Stimulated activated CD4-positive, alpha-beta T cell treated with anti-CD3 and anti-CD28 coated beads, TNF-alpha, amount 100 ng/mL, for 24 hours (primary cell): ENCODE measurements at regions not wholly inside any gene's neighbourhood (a gene's known extent, or its start where the extent isn't known, plus 50 kb on each side); places are given as distances from the start of the nearest gene placed in this dataset.

Source experiments
- DNase-seq, 3 experiments: peaks; one replicate each; pipeline ENCODE4 v3.0.0-alpha.2; 2020; ENCODE audit warnings: low read depth in 3 of 3

GRCh38 chr11:13869398-13869886 lies 93.1 kb upstream of the SPON1 start:
- DNase-seq, result no peak

DNA sequence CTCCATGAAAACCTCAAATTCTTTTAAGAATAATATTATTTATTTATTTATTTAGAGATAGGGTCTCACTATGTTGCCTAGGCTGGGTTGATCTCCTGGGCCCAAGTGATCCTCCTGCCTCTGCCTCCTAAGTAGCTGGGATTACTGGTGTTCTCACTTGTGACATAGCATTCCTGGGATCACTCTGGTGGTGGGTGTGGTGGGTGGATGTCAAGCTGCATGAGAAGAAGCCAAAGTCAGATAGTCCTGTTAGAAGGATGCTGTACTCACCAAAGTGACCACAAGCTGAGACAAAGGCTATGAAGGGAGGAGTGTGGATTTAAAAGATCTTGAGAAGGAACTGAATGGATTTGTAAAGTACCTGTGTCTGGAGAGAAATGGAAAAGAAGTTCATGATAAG lies 87.9 kb upstream of the SPON1 start:
- no peak for DNase-seq

DNA sequence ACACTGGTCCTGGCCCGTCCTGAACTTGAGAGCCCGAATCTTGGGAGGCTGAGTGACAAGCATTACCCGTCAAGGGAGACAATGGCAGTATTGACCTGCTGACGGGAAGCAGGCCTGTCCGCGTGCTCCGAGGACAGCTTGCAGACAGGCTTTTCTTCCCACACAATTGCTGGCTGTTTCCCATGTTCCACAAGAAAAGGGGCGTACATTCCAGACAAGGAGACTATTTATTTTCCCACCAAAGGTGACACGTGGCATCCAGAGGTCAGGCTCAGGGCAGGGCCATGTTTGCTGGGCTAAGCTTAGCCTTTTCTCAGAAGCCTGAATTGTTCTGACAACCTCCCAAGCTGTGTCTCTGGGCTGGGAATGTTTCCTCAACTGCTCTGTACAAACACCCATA lies 86.9 kb upstream of the SPON1 start:
- no peak for DNase-seq

DNA sequence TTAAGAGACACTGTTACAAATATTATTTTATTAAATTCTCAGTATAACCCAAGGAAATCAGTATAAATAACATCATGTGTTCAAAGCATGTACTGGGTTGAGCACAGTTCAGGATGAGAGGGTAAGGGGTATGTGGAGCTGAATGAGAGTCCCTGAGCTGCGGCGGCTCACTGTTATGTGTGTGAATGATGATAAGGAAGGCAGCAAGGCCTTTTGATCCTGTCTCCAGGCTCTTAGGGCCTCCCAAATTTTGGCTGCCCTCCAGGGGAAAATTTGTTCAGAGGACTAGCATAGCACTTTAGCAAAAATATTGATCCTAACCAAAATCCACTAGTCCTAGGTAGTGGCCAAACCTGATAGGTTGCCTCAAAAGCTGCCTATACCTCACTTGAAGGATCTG lies 86.1 kb upstream of the SPON1 start:
- no peak for DNase-seq

GRCh38 chr11:13878077-13878476 lies 84.4 kb upstream of the SPON1 start:
- no peak for DNase-seq

GRCh38 chr11:13880634-13881033 lies 81.9 kb upstream of the SPON1 start:
- DNase-seq, result no peak

DNA sequence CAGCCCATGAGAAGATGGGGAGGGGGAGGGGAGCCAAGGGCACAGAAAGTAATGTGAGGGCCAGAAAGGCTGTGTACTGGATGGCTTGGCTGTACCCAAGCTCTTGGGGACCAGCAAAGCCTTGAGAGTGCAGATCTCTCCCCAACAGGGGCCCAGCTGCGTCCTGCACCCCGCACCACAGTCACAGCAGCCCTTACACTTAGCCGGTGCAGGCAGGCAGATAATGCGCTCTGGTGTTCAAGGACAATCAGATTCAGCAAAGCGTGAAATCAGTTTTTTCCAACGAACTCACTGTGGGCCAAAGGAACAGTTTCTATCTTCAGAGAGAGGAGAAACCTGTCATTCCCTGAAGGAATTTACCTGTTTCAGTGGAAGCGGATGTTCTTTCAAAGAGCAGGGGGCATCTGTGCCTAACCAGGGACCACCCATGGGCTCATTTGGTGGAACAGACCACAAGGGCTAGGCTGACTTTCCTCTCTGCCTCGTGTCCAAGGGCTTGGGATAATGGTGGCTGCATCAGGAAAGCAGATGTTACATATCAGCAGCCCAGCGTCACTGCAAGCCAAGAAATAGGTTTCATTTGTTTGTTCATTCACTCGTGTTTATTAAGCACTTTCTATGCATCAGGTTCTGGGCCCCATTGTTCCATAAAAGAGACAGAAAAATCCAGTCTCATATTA lies 81.2 kb upstream of the SPON1 start:
- DNase-seq, result no peak

DNA sequence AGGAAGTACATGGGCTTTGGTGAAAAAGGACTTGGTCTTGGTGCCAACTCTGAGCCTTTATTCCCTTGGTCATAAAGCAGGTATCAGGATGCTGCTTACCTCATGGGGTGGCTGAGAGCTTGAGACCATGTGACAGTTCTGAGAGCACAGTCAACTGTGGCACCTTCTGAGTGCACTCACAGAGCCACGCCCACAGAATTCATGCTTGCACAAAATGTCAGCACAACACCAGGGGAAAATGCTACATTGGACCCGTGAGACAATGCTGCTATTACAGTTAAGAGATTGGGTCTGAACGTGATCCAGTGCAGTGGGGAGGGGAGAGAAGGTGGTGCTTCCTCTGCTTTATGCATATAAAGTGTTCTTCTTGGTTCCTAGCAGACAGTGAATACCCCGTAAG lies 79.5 kb upstream of the SPON1 start:
- no peak for DNase-seq

DNA sequence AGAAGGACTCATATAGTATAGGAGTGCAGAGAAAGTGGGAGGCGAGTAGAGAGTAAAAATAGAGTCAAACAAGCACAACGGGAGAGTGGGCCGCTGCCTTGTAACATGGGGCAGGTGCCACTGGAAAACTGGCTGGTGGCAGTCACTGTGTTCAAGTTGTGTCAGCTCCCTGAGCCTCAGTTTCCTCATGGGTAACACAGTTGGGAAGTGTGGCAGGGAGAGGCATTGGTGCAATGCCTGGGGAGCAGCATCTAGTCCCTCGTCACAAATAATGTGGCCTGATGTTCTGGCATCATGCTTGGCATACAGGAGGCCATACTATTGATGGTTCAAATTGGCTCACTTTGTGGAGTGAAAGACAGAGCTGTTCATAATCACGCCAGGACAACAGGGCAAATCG lies 78.9 kb upstream of the SPON1 start:
- no peak for DNase-seq

- no peak for DNase-seq
Measured at GRCh38 chr11:13884158-13884799, 78.2 kb upstream of the SPON1 start.

GRCh38 chr11:13885083-13885482 lies 77.4 kb upstream of the SPON1 start:
- DNase-seq, result no peak

GRCh38 chr11:13889552-13890249 lies 72.8 kb upstream of the SPON1 start:
- no peak for DNase-seq

- DNase-seq, result no peak
Measured at GRCh38 chr11:13891911-13892310, 70.6 kb upstream of the SPON1 start.

- DNase-seq, result no peak
Measured at GRCh38 chr11:13896175-13896980, 66.1 kb upstream of the SPON1 start.

- no peak for DNase-seq
Measured at GRCh38 chr11:13896981-13897353, 65.6 kb upstream of the SPON1 start.

DNA sequence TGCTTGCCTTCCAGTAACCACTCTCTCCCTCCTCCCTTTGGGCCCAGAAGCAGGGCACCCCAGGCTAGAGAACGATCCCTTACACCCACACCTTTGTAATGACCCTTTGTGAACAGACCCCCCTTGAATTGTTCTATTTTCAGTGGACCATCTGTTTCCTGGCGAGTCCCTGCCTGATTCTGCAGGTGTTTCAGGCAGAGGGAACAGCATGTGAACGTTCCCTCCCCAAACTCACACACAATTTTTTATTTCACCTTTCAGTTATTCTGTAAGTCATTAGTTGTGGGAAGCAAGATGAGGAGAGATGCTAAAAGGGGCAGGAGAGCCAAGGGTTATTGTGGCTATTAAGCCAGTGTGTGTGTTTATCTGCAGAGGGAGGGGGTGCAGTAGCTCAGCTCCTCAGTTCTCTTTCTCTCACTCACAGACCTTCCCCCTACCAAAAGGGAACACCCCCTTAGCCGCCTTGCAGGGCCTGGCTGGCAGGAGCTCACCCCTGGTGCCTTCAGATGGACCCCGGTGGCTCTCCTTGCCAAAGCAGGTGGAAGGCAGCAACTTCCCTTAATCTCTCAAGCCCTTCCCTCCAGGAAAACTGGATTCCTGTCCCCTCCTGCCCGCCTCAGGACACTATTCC lies 64.8 kb upstream of the SPON1 start:
- no peak for DNase-seq

DNA sequence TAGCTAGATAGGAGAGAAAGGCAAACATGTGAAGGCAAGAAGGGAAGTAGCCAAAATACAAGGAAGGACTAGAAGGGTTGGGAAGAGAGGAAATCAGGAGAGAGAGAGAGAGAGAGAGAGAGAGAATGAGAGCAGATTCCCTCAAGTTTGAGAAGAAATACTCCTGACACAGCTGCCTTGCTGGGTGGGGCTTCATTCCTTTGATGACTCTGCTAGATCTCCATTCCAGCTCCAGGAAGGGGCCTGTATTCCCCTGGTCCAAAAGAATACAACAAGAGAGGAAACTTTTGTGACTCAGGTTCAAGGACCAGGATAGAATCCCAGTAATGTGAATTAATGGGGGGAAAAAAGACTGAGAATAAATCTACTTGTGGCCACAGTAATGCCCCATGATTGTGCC lies 62.9 kb upstream of the SPON1 start:
- DNase-seq, result no peak

DNA sequence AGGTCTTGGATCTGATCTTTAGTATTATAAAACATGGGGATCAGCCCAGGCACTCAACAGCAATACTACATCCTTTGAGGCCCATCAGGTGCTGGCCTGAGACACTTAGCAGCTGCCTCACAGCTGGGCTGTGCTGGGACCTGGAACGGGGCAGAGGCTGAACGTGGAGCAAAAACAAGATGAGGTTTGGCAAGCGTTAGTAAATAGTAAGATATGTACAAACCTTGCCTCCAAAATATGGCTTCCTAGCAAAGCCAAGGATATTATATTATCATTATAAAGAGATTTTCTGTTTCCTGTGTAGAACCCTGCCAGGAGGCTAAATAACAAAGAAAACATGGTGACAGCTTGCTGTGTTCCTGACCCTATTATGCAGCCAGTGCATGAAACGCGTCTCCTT lies 60.0 kb upstream of the SPON1 start:
- no peak for DNase-seq

- DNase-seq, result no peak
Measured at GRCh38 chr11:13905137-13905781, 57.3 kb upstream of the SPON1 start.

DNA sequence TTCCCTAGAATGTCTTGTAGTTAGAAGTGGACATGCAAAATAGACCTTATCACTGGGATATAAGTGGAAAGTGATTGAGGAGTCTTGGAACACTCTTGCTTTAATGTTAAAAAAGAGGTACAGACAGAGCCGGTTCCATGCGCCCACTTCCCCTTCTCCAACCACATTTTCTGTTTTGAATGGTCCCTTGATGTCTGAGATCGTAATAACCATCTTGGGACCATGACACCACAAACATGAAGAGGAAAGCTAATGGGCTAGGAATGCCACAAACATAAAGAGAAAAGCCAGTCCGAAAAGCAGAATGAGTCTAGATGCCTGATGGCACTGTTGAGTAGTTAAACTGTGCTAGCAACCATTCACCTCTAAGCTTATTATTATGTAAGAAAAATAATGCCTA lies 54.8 kb upstream of the SPON1 start:
- no peak for DNase-seq

DNA sequence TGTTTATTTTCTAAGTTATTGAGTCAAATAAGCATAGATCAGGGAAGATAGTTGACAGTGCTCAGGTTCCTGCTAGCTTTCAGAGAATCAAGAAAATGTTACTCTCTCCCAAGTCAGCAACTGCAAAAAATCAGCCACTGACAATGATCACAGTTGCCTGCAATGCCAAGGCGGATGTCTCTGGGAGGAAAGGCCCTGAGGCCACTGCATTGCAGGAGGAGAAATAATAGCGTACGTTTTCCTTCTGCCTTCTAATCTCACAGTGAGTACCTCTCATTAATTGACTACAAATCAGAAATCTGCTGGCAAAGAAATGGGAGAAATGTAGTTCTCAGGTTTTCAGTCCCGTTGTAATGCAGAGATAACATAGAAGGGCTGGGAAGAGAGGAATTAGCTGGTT lies 54.0 kb upstream of the SPON1 start:
- DNase-seq, result no peak
